Ovary (tissue), 7 donors: ENCODE measurements at regions not wholly inside any gene's neighbourhood (a gene's known extent, or its start where the extent isn't known, plus 50 kb on each side); places are given as distances from the start of the nearest gene placed in this dataset.
"Not testable (repeated sequence)": the region's sequence is repeated elsewhere in the genome, so short reads cannot be mapped to it uniquely, and the experiment has no call there.

Experiments
- DNase-seq, 5 donors: peaks; one replicate each; pipeline ENCODE4 v3.0.0-alpha.2; 2019 to 2020
- H3K27ac ChIP-seq, 2 donors: fragments of 200-600 bp; one replicate each; pipeline versions ENCODE4 v1.5.1 to v1.8.0; 2019 to 2022
- H3K27me3 ChIP-seq: fragments of 200-600 bp; one replicate; pipeline ENCODE4 v1.8.0; 2022
- H3K36me3 ChIP-seq: fragments of 200-600 bp; sonication (generic); one replicate; pipeline ENCODE4 v1.5.1; 2019
- H3K4me1 ChIP-seq: one replicate; pipeline ENCODE4 v1.8.1; 2013; ENCODE audit warnings: mild to moderate bottlenecking, moderate library complexity; ENCODE audit not compliant: insufficient read depth
- H3K4me3 ChIP-seq: fragments of 200-600 bp; sonication (generic); one replicate; pipeline ENCODE4 v1.5.1; 2017
- H3K9me3 ChIP-seq, 2 donors: fragments of 200-600 bp in 1 of 2; sonication (generic) in 1 of 2; one replicate each; pipeline versions ENCODE4 v1.5.1 to v1.8.1; 2013 to 2019; ENCODE audit warnings: mild to moderate bottlenecking in 1 of 2, moderate library complexity in 1 of 2
- WGBS, 3 donors: extraction: QIAGEN DNeasy Blood & Tissue Kit in 1 of 3; methylation state at CpG; one replicate each; pipeline versions ENCODE4 v1.1.5 to v1.1.7; 2013 to 2017; 5-methylcytosine and 5-hydroxymethylcytosine counted together
- intact Hi-C, 4 donors: fragments of 100-400 bp; cut with DNase I; formaldehyde crosslinking; loops; one replicate each; pipeline versions ENCODE4 v1.11.0 to v1.15.1; 2022 to 2023
- donor health status: DM: no; HTN: no; CAD: no; lungs with moderate emphysema.
- donor health status: DM: no; HTN: no; CAD: no.
- donor health status: Bipolar disorder and iron deficiency.
- donor health status: DM: no; HTN: no; CAD: no.
- donor health status: DM: yes; HTN: yes; CAD: no.

GRCh38 chr5:71230839-71231505 is 163.5 kb upstream of the GTF2H2 start:
- H3K4me1 ChIP-seq, H3K27me3 ChIP-seq, H3K27ac ChIP-seq, intact Hi-C loops, H3K4me3 ChIP-seq, H3K9me3 ChIP-seq, H3K36me3 ChIP-seq: not testable (repeated sequence)
- DNase-seq, result peak in 2 of 5 donors; percentile 10 to 11
- WGBS, 3 donors, result 91 to 93% (median 92%) methylated on average over 4 to 5 of the region's 7 CpGs
